HUES64 (cell line): ENCODE measurements at regions not wholly inside any gene's neighbourhood (a gene's known extent, or its start where the extent isn't known, plus 50 kb on each side); places are given as distances from the start of the nearest gene placed in this dataset.

Source experiments
- H3K27ac ChIP-seq: 2 replicates; pipeline ENCODE4 v1.7.0; 2013; ENCODE audit warnings: low read depth, low read length, inconsistent platforms
- H3K27me3 ChIP-seq: 2 replicates; pipeline ENCODE4 v1.6.1; 2013; ENCODE audit warnings: mild to moderate bottlenecking, low read length; ENCODE audit not compliant: insufficient read depth
- H3K36me3 ChIP-seq: 2 replicates; pipeline ENCODE4 v1.6.1; 2013; ENCODE audit warnings: mild to moderate bottlenecking, low read length; ENCODE audit not compliant: insufficient read depth
- H3K4me1 ChIP-seq: 2 replicates; pipeline ENCODE4 v1.6.1; 2013; ENCODE audit warnings: mild to moderate bottlenecking, low read length, moderate library complexity; ENCODE audit not compliant: insufficient read depth
- H3K4me3 ChIP-seq: 2 replicates; pipeline ENCODE4 v1.5.1; 2013; ENCODE audit warnings: mild to moderate bottlenecking, low read length, moderate library complexity
- H3K9ac ChIP-seq: 2 replicates; pipeline ENCODE4 v1.6.1; 2013; ENCODE audit warnings: mild to moderate bottlenecking, low read depth, low read length
- H3K9me3 ChIP-seq: 2 replicates; pipeline ENCODE4 v1.6.1; 2013; ENCODE audit warnings: low read depth, low read length; ENCODE audit not compliant: insufficient read depth
- WGBS: fragments of 150-250, 120-280 bp; methylation state at CpG from one replicate; pipeline ENCODE4 v1.1.7; 2013; ENCODE audit warnings: missing lambda C conversion rate; 5-methylcytosine and 5-hydroxymethylcytosine counted together

GRCh38 chr10:44723082-44723481, 188.1 kb upstream of the TMEM72 start:
- WGBS = 97% methylated on average over 3 of the region's 3 CpGs

DNA sequence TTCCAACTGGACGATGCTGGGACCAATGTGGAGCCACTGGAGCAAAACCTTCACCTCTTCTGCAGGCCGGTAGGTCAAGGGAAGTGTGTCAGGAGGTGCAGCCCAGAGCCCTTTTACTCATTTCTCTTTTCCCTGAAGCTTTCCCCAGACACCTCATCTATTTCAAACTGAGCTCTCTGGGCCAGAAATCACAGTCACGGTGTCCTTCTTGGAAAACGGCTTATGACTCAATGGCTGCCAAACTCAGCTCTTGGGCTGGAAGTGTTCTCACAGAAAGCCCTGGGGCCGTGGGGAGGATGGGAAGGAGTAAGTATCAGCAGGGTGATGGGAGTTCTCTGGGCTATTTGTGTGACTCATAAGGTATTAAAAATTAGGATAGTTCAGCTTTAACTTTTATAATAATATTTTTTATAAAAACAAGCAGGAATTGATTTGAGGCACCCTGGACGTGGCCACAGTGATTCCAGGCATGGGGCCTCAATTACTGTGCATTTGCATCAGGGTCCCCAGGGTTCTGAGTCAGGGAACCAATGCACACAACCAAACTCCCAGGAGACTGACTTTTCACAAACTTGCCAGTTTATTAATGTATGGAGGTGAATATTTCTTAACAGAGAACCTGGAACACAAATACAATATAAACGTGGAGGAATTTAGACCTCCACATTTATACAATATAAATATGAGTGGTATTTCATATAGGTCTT, 187.4 kb upstream of the TMEM72 start:
- no peaks in the 10 kb centered on the region for H3K27me3 ChIP-seq
- H3K4me3 ChIP-seq = no peak overlapping the region
- no peak overlapping the region for H3K27ac ChIP-seq
- no peaks in the 10 kb centered on the region for H3K36me3 ChIP-seq
- H3K4me1 ChIP-seq = no peaks in the 10 kb centered on the region
- no peaks in the 10 kb centered on the region for H3K9me3 ChIP-seq
- no peak overlapping the region for H3K9ac ChIP-seq
- 90% methylated on average over 6 of the region's 7 CpGs for WGBS

More at GRCh38 chr10:44723082-44723481, 188.1 kb upstream of the TMEM72 start:
- Histone ChIP-seq H3K4me1 (no peaks in the 10 kb centered on the region), H3K9me3 (no peaks in the 10 kb centered on the region), H3K36me3 (no peaks in the 10 kb centered on the region), H3K27me3 (no peaks in the 10 kb centered on the region), H3K27ac (no peak overlapping the region), H3K4me3 (no peak overlapping the region), H3K9ac (no peak overlapping the region)

DNA sequence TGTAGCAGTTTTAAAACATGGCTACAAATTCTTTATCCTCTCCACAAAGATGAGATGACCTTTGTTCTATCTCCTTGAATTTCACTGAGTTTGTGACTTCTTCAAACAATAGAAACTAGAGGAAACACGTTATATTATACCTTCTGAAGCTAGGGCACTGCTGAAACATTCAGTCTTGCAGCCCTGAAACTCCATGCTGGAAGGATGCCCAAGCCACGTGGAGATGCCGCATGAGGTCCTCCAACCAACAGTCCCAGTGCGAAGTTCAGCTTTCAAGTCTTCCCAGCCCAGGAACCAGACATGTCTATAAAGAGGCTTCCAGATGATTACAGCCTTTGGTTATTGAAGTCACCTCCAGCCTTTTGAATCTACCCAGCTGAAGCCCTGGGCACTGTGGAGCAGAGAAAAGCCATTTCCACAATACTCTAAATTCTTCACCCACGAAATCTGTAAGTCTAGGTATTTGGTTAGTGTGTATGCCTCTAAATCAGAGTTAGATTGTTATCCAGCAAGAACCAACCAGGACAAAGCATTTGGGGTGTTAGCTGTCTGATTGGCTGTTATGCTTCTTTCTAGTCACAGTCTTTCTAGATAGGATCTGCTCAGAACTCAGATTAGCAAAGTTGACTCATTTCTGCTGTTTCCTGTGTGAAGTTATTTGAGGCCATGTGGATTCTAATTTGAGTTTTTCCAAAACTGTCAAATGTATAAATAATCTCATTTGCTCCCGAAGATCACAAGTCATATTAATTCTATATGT, 186.5 kb upstream of the TMEM72 start:
- H3K36me3 ChIP-seq = no peaks in the 10 kb centered on the region
- no peak overlapping the region for H3K4me3 ChIP-seq
- no peak overlapping the region for H3K27ac ChIP-seq
- H3K9ac ChIP-seq = no peak overlapping the region
- H3K27me3 ChIP-seq = no peaks in the 10 kb centered on the region
- WGBS = 93% methylated on average over 4 of the region's 6 CpGs
- no peaks in the 10 kb centered on the region for H3K4me1 ChIP-seq
- no peaks in the 10 kb centered on the region for H3K9me3 ChIP-seq

- no peaks in the 10 kb centered on the region for H3K9me3 ChIP-seq
- H3K9ac ChIP-seq = no peak overlapping the region
- H3K36me3 ChIP-seq = no peaks in the 10 kb centered on the region
- H3K4me1 ChIP-seq = no peaks in the 10 kb centered on the region
- H3K27me3 ChIP-seq = no peaks in the 10 kb centered on the region
- no peak overlapping the region for H3K4me3 ChIP-seq
- 100% methylated on average over 2 of the region's 2 CpGs for WGBS
- no peak overlapping the region for H3K27ac ChIP-seq
Measured at GRCh38 chr10:44725404-44725803, 185.7 kb upstream of the TMEM72 start.

DNA sequence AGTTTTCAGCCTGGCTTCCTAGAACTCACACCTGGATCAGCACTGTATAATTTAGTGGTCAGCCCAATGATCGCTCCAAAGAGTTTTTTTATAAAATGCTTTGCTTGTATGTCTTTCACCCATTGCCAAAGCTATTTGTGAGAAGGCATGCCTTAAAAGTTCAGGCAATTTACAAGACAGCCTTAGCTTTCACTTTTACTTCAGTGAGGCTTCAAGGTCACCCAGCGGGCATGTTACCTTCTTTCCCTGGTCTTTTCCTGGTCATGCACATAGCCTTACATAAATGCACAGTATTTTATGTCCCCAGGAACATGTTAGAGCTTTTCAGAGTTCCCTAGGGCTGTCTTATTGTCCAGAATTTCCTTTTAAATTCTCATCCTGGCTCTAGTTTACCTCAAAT, 179.9 kb upstream of the TMEM72 start:
- Histone ChIP-seq H3K27ac (no peak overlapping the region), H3K9ac (no peak overlapping the region), H3K4me1 (no peaks in the 10 kb centered on the region), H3K36me3 (no peaks in the 10 kb centered on the region), H3K9me3 (no peaks in the 10 kb centered on the region), H3K4me3 (no peak overlapping the region), H3K27me3 (no peaks in the 10 kb centered on the region)
- 88% methylated on average over 2 of the region's 2 CpGs for WGBS

- Histone ChIP-seq H3K4me1 (no peaks in the 10 kb centered on the region), H3K36me3 (no peaks in the 10 kb centered on the region), H3K27me3 (no peaks in the 10 kb centered on the region), H3K9ac (no peak overlapping the region), H3K9me3 (no peaks in the 10 kb centered on the region), H3K4me3 (no peak overlapping the region), H3K27ac (no peak overlapping the region)
- 83% methylated on average over 3 of the region's 5 CpGs for WGBS
Measured at GRCh38 chr10:44733501-44734488, 177.3 kb upstream of the TMEM72 start.

GRCh38 chr10:44742248-44742647, 168.9 kb upstream of the TMEM72 start:
- no peaks in the 10 kb centered on the region for H3K27me3 ChIP-seq
- no peaks in the 10 kb centered on the region for H3K9me3 ChIP-seq
- no peaks in the 10 kb centered on the region for H3K36me3 ChIP-seq
- H3K9ac ChIP-seq = no peak overlapping the region
- no peak overlapping the region for H3K27ac ChIP-seq
- 96% methylated on average over 2 of the region's 4 CpGs for WGBS
- H3K4me3 ChIP-seq = no peak overlapping the region
- H3K4me1 ChIP-seq = no peaks in the 10 kb centered on the region

GRCh38 chr10:44743535-44743934, 167.6 kb upstream of the TMEM72 start:
- Histone ChIP-seq H3K9me3 (no peaks in the 10 kb centered on the region), H3K9ac (no peak overlapping the region), H3K36me3 (no peaks in the 10 kb centered on the region), H3K27me3 (no peaks in the 10 kb centered on the region), H3K27ac (no peak overlapping the region), H3K4me3 (no peak overlapping the region), H3K4me1 (no peaks in the 10 kb centered on the region)
- 77% methylated on average over 1 of the region's 1 CpG for WGBS

DNA sequence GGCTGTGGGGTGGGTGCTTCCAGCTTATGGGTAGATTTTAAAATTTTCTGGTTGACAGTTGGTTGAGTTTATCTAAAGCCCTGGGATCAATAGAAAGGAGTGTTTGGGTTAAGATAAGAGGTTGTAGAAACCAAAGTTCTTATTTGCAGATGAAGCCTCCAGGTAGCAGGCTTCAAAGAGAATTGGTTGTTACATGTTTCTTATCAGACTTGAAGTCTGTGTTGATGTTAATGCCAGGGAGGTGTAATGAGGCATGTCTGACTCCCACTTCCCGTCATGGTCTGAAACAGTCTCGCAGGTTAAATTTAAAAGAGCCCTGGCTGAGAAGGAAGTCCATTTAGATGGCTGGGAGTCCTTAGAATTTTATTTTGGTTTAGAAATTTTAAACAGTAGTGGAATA, 165.2 kb upstream of the TMEM72 start:
- Histone ChIP-seq H3K27me3 (no peaks in the 10 kb centered on the region), H3K4me1 (no peaks in the 10 kb centered on the region), H3K9me3 (no peaks in the 10 kb centered on the region), H3K4me3 (no peak overlapping the region), H3K9ac (no peak overlapping the region), H3K27ac (no peak overlapping the region), H3K36me3 (no peaks in the 10 kb centered on the region)
- 96% methylated on average over 2 of the region's 2 CpGs for WGBS

DNA sequence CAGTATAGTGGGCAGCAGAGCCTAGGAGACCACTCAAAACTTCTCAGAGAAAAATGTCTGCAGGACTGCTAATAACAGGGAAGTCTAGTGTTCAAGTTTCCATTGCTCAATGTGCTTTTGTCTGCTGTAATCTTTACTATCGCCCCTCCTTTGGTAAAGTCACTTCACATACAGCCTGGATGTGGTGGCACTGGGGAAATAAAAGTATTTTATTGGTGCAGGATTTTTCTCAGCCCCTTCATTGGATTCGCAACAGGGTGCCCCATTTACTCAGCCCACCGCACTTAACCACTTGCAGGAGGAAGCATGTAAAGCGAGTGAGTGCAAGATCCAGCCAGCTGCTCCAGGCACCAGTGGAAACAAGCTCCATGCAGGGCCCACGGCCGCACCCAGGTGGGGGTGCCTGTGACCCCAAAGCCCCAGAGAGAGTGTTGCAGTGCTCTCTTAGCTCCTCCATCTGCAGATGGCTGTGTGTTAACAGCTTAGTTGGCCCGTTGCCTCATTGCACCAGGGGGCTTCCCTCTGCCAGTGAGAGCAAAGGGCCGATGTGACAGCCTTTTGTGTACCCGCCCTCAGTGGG, 163.5 kb upstream of the TMEM72 start:
- Histone ChIP-seq H3K27ac (no peak overlapping the region), H3K4me3 (no peak overlapping the region), H3K9me3 (no peaks in the 10 kb centered on the region), H3K27me3 (no peaks in the 10 kb centered on the region), H3K36me3 (no peaks in the 10 kb centered on the region), H3K4me1 (no peaks in the 10 kb centered on the region), H3K9ac (no peak overlapping the region)
- WGBS = 93% methylated on average over 9 of the region's 9 CpGs
